ENCODE measurements at regions not wholly inside any gene's neighbourhood (a gene's known extent, or its start where the extent isn't known, plus 50 kb on each side); places are given as distances from the start of the nearest gene placed in this dataset.
"Not testable (repeated sequence)": the region's sequence is repeated elsewhere in the genome, so short reads cannot be mapped to it uniquely, and the experiment has no call there.

DNA sequence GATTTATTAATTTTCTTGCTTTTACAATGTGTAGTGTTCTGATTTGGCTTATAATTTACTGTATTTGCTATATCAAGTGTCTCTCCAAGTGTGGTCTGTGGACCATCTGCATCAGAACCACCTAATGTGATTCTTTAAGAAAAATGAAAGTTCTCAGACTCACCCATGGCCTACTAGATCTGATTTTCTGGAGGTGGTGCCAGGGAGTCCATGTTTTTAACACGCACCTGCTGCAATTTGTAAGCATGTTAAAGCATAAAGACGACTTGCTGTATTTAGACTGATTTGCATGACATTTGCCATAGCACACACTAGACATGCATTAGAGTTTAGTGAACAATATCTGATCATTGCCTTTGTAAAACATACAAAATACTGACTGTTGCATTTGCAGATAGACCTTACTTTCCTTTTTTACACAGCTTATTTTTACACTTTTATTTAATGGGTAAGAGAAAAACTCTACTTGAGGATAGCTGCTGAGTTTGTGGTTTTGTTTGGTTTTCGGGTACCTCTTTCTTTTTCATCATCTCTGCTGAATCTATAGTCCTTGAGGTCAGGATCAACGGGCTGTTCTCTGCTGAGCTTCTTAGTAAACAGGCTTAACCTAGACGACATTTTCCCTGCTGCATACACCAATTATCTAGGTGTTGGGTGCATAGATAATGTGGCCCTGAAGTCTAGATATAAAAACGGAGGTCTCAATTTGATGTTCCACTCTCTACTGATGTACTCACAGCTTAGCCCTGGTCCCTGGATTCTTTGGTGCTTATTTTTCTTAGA lies 138.0 kb upstream of the ZNF366 start:
- no peak overlapping the region for H3K27ac Mint-ChIP-seq (ENCODE audit: unreplicated experiment)
- CTCF ChIA-PET, result interaction anchor here (0.6 to 1.3 kb wide), 2 partner anchors 15 to 187 kb away, joined by 3 to 7 read pairs; no protein-coding TSS in a partner anchor
- H3K4me3 Mint-ChIP-seq (ENCODE audit: low read depth, unreplicated experiment), result no peak overlapping the region
- TF ChIP-seq, protein P1, sequence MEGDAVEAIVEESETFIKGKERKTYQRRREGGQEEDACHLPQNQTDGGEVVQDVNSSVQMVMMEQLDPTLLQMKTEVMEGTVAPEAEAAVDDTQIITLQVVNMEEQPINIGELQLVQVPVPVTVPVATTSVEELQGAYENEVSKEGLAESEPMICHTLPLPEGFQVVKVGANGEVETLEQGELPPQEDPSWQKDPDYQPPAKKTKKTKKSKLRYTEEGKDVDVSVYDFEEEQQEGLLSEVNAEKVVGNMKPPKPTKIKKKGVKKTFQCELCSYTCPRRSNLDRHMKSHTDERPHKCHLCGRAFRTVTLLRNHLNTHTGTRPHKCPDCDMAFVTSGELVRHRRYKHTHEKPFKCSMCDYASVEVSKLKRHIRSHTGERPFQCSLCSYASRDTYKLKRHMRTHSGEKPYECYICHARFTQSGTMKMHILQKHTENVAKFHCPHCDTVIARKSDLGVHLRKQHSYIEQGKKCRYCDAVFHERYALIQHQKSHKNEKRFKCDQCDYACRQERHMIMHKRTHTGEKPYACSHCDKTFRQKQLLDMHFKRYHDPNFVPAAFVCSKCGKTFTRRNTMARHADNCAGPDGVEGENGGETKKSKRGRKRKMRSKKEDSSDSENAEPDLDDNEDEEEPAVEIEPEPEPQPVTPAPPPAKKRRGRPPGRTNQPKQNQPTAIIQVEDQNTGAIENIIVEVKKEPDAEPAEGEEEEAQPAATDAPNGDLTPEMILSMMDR (IDR thresholded peaks at IDR 0.05; ENCODE audit: unreplicated experiment), result no peak
- DNase-seq, result no peak
- H3K4me1 Mint-ChIP-seq (ENCODE audit: low read depth, unreplicated experiment), result no peaks in the 10 kb centered on the region
- H3K36me3 Mint-ChIP-seq (ENCODE audit: insufficient read depth, unreplicated experiment), result no peaks in the 10 kb centered on the region
- BruUV-seq (replicated peaks), result no TSS peak
- no peaks in the 10 kb centered on the region for H3K9me3 Mint-ChIP-seq (ENCODE audit: low read depth, unreplicated experiment)
- peaks cover 13% of the 10 kb centered on the region for H3K27me3 Mint-ChIP-seq (ENCODE audit: unreplicated experiment)
- intact Hi-C loops (cut with micrococcal nuclease; ENCODE audit: unreplicated experiment), result no loop called here

DNA sequence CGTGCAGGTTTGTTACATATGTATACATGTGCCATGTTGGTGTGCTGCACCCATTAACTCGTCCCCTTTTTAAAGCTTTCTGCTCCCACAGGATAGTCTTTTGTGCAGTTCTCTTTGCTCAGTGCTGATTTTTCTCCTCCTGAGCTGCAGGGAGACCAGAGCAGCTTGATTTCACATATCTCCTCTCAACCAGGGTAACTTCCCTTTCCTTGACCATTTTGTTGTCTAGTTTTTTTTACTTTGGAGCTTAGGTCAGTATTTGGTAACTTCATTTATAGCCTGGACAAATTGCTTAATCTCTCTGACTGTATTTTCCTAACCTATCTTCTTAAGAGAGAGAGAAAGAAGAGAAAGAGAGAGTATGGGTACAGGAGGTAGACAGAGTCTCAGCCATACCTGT lies 137.1 kb upstream of the ZNF366 start:
- Mint-ChIP-seq H3K4me3 (ENCODE audit: low read depth, unreplicated experiment) (no peak overlapping the region), H3K36me3 (ENCODE audit: insufficient read depth, unreplicated experiment) (no peaks in the 10 kb centered on the region), H3K27me3 (ENCODE audit: unreplicated experiment) (peaks cover 13% of the 10 kb centered on the region), H3K27ac (ENCODE audit: unreplicated experiment) (no peak overlapping the region), H3K9me3 (ENCODE audit: low read depth, unreplicated experiment) (no peaks in the 10 kb centered on the region), H3K4me1 (ENCODE audit: low read depth, unreplicated experiment) (no peaks in the 10 kb centered on the region)
- BruUV-seq (replicated peaks), result no TSS peak
- intact Hi-C loops (cut with micrococcal nuclease; ENCODE audit: unreplicated experiment), result no loop called here
- no peak for DNase-seq
- CTCF ChIA-PET, result interaction anchor here (1.3 kb wide), 1 partner anchor 14 kb away, joined by 7 read pairs; no protein-coding TSS in a partner anchor
- TF ChIP-seq, protein P1 (IDR thresholded peaks at IDR 0.05; ENCODE audit: unreplicated experiment), result no peak

DNA sequence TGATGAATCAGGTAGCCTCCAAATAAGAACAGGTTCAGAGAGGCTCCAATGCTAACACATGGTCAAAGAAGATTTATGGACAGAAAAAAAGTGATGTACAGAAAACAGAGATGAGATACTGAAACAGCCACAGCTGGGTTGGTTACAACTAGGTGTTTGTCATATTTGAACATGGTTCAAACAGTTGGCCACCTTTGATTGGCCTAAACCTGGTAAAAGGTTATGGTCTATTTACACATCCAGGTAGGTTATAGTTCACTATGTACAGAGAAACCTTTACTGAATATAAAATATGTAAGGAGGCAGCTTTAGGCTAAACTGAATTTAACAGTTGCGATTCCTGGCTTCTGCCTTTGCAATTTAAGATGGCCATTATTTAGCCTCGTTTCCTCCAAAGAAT lies 134.0 kb upstream of the ZNF366 start:
- no peak overlapping the region for H3K4me3 Mint-ChIP-seq (ENCODE audit: low read depth, unreplicated experiment)
- no peak overlapping the region for H3K27ac Mint-ChIP-seq (ENCODE audit: unreplicated experiment)
- intact Hi-C loops (cut with micrococcal nuclease; ENCODE audit: unreplicated experiment), result no loop called here
- CTCF ChIA-PET, result no interaction called here
- TF ChIP-seq, protein P1 (IDR thresholded peaks at IDR 0.05; ENCODE audit: unreplicated experiment), result no peak
- no peaks in the 10 kb centered on the region for H3K36me3 Mint-ChIP-seq (ENCODE audit: insufficient read depth, unreplicated experiment)
- DNase-seq, result no peak
- H3K9me3 Mint-ChIP-seq (ENCODE audit: low read depth, unreplicated experiment), result no peaks in the 10 kb centered on the region
- no peaks in the 10 kb centered on the region for H3K4me1 Mint-ChIP-seq (ENCODE audit: low read depth, unreplicated experiment)
- no peaks in the 10 kb centered on the region for H3K27me3 Mint-ChIP-seq (ENCODE audit: unreplicated experiment)
- BruUV-seq (replicated peaks), result no TSS peak

DNA sequence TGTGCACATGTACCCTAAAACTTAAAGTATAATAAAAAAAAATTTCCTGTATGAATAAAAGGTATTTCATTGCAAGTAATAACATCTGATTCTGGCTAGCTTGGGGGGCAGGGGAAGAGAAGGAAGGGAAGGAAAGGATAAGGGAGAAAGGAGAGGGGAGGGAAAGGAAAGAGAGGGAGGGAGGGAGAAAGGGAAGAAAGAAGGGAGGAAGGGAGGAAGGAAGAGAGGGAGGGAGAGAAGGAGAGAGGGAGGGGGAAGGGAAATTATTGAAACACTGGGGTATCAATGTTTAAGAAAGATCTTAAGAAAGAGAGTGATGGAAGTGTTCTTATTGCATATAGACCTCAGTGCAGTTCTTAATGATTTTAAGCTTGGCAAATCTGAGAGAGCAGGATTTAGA lies 129.8 kb upstream of the ZNF366 start:
- Mint-ChIP-seq H3K27me3 (ENCODE audit: unreplicated experiment) (no peaks in the 10 kb centered on the region), H3K4me1 (ENCODE audit: low read depth, unreplicated experiment) (no peaks in the 10 kb centered on the region), H3K27ac (ENCODE audit: unreplicated experiment) (no peak overlapping the region), H3K9me3 (ENCODE audit: low read depth, unreplicated experiment) (no peaks in the 10 kb centered on the region), H3K36me3 (ENCODE audit: insufficient read depth, unreplicated experiment) (no peaks in the 10 kb centered on the region), H3K4me3 (ENCODE audit: low read depth, unreplicated experiment) (no peak overlapping the region)
- CTCF ChIA-PET, result no interaction called here
- intact Hi-C loops (cut with micrococcal nuclease; ENCODE audit: unreplicated experiment), result no loop called here
- no TSS peak for BruUV-seq (replicated peaks)
- DNase-seq, result no peak
- TF ChIP-seq, protein P1 (IDR thresholded peaks at IDR 0.05; ENCODE audit: unreplicated experiment), result no peak

DNA sequence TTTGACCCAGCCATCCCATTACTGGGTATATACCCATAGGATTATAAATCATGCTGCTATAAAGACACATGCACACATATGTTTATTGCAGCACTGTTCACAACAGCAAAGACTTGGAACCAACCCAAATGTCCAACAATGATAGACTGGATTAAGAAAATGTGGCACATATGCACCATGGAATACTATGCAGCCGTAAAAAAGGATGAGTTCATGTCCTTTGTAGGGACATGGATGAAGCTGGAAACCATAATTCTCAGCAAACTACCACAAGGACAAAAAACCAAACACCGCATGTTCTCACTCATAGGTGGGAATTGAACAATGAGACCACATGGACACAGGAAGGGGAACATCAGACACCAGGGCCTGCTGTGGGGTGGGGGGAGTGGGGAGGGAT lies 129.4 kb upstream of the ZNF366 start:
- H3K36me3 Mint-ChIP-seq (ENCODE audit: insufficient read depth, unreplicated experiment); H3K4me3 Mint-ChIP-seq (ENCODE audit: low read depth, unreplicated experiment); H3K27me3 Mint-ChIP-seq (ENCODE audit: unreplicated experiment); H3K4me1 Mint-ChIP-seq (ENCODE audit: low read depth, unreplicated experiment); H3K27ac Mint-ChIP-seq (ENCODE audit: unreplicated experiment); BruUV-seq (replicated peaks); DNase-seq; intact Hi-C loops (cut with micrococcal nuclease; ENCODE audit: unreplicated experiment); H3K9me3 Mint-ChIP-seq (ENCODE audit: low read depth, unreplicated experiment); CTCF ChIA-PET: not testable (repeated sequence)
